ENCODE measurements at regions not wholly inside any gene's neighbourhood (a gene's known extent, or its start where the extent isn't known, plus 50 kb on each side); places are given as distances from the start of the nearest gene placed in this dataset.

DNA sequence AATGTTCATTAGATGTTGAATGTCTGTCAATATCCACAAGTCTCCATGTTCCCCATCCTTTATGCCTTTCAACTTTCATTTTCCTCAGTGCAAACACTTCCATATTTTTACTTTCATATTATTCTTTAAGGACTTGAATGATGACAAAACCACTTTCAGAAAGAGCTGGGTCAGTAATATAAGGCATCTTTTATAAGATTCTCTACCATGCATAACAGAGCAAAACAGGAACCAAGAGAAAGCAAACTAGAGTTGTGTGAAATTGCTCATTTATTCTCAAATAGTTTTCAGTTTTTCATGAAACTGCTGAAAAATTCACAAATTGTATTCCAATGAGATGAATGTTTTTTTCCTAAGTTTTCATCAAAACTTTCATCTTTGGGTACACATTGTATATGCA lies 1247.6 kb downstream of the PCDH17 start:
- H3K4me1 ChIP-seq, result no peaks in the 10 kb centered on the region
- no peak for DNase-seq
- no peaks in the 10 kb centered on the region for H3K36me3 ChIP-seq
- H3K27me3 ChIP-seq, result no peaks in the 10 kb centered on the region
- no peak overlapping the region for H3K27ac ChIP-seq
- H3K9me3 ChIP-seq, result no peaks in the 10 kb centered on the region
- TF ChIP-seq POLR2A (IDR thresholded peaks at IDR 0.05), result no peak
- TF ChIP-seq CTCF (IDR thresholded peaks at IDR 0.05), result no peak
- H3K4me3 ChIP-seq, result no peak overlapping the region

- no peak overlapping the region for H3K27ac ChIP-seq
- no peaks in the 10 kb centered on the region for H3K36me3 ChIP-seq
- no peaks in the 10 kb centered on the region for H3K4me1 ChIP-seq
- H3K4me3 ChIP-seq, result no peak overlapping the region
- no peak for DNase-seq
- H3K9me3 ChIP-seq, result no peaks in the 10 kb centered on the region
- no peaks in the 10 kb centered on the region for H3K27me3 ChIP-seq
- TF ChIP-seq CTCF (IDR thresholded peaks at IDR 0.05) (no peak), POLR2A (IDR thresholded peaks at IDR 0.05) (no peak)
Measured at GRCh38 chr13:58882516-58882915, 1251.0 kb downstream of the PCDH17 start.

- DNase-seq, result no peak
- no peaks in the 10 kb centered on the region for H3K4me1 ChIP-seq
- H3K9me3 ChIP-seq, result no peaks in the 10 kb centered on the region
- no peak overlapping the region for H3K27ac ChIP-seq
- H3K27me3 ChIP-seq, result no peaks in the 10 kb centered on the region
- no peak for TF ChIP-seq POLR2A (IDR thresholded peaks at IDR 0.05)
- no peak for TF ChIP-seq CTCF (IDR thresholded peaks at IDR 0.05)
- no peaks in the 10 kb centered on the region for H3K36me3 ChIP-seq
- H3K4me3 ChIP-seq, result no peak overlapping the region
Measured at GRCh38 chr13:58883405-58883804, 1251.9 kb downstream of the PCDH17 start.

- Histone ChIP-seq H3K4me3 (no peak overlapping the region), H3K9me3 (no peaks in the 10 kb centered on the region), H3K36me3 (no peaks in the 10 kb centered on the region), H3K27ac (no peak overlapping the region), H3K4me1 (no peaks in the 10 kb centered on the region), H3K27me3 (no peaks in the 10 kb centered on the region)
- DNase-seq, result no peak
- TF ChIP-seq CTCF (IDR thresholded peaks at IDR 0.05) (no peak), POLR2A (IDR thresholded peaks at IDR 0.05) (no peak)
Measured at GRCh38 chr13:58884353-58885209, 1253.0 kb downstream of the PCDH17 start.

- Histone ChIP-seq H3K27ac (no peak overlapping the region), H3K27me3 (no peaks in the 10 kb centered on the region), H3K9me3 (no peaks in the 10 kb centered on the region), H3K4me1 (no peaks in the 10 kb centered on the region), H3K4me3 (no peak overlapping the region), H3K36me3 (no peaks in the 10 kb centered on the region)
- no peak for DNase-seq
- TF ChIP-seq POLR2A (IDR thresholded peaks at IDR 0.05) (no peak), CTCF (IDR thresholded peaks at IDR 0.05) (no peak)
Measured at GRCh38 chr13:58889474-58889873, 1257.9 kb downstream of the PCDH17 start.

Data from Peyer's patch (tissue), 4 donors.